ENCODE measurements at regions not wholly inside any gene's neighbourhood (a gene's known extent, or its start where the extent isn't known, plus 50 kb on each side); places are given as distances from the start of the nearest gene placed in this dataset. TPM values are rescaled to one million over a fixed set of nuclear protein-coding genes. Genes with fewer than 3 reads are reported as not detected.

Small RNA genes in the stretch of these regions (small RNA-seq; reads per million reads assigned to genes)
- gene RNU6-241P (ENCODE audit: low replicate concordance), result not detected
